ENCODE measurements at regions not wholly inside any gene's neighbourhood (a gene's known extent, or its start where the extent isn't known, plus 50 kb on each side); places are given as distances from the start of the nearest gene placed in this dataset.
"Not testable (repeated sequence)": the region's sequence is repeated elsewhere in the genome, so short reads cannot be mapped to it uniquely, and the experiment has no call there.

GRCh38 chr2:223474893-223475292 lies 127.3 kb downstream of the SCG2 start:
- DNase-seq, result no peak

GRCh38 chr2:223475901-223476300 lies 126.3 kb downstream of the SCG2 start:
- DNase-seq, result no peak

- DNase-seq, result no peak
Observed at GRCh38 chr2:223477318-223477717, 124.8 kb downstream of the SCG2 start.

GRCh38 chr2:223481486-223481885 lies 120.7 kb downstream of the SCG2 start:
- no peak for DNase-seq

GRCh38 chr2:223486751-223487150 lies 115.4 kb downstream of the SCG2 start:
- DNase-seq, result no peak

- DNase-seq, result no peak
Observed at GRCh38 chr2:223487214-223487846, 114.8 kb downstream of the SCG2 start.

GRCh38 chr2:223488814-223489213 lies 113.3 kb downstream of the SCG2 start:
- no peak for DNase-seq

GRCh38 chr2:223494496-223494895 lies 107.7 kb downstream of the SCG2 start:
- no peak for DNase-seq

- DNase-seq, result no peak
Observed at GRCh38 chr2:223494942-223495341, 107.2 kb downstream of the SCG2 start.

- not testable (repeated sequence) for DNase-seq
Observed at GRCh38 chr2:223496853-223497252, 105.3 kb downstream of the SCG2 start.

GRCh38 chr2:223500709-223501108 lies 101.5 kb downstream of the SCG2 start:
- DNase-seq, result no peak

- no peak for DNase-seq
Observed at GRCh38 chr2:223501641-223502040, 100.5 kb downstream of the SCG2 start.

- no peak for DNase-seq
Observed at GRCh38 chr2:223503746-223504145, 98.4 kb downstream of the SCG2 start.

GRCh38 chr2:223508372-223508771 lies 93.8 kb downstream of the SCG2 start:
- DNase-seq, result no peak

GRCh38 chr2:223510713-223511112 lies 91.4 kb downstream of the SCG2 start:
- no peak for DNase-seq

GRCh38 chr2:223511168-223511567 lies 91.0 kb downstream of the SCG2 start:
- DNase-seq, result no peak

- no peak for DNase-seq
Observed at GRCh38 chr2:223513771-223514455, 88.2 kb downstream of the SCG2 start.

- no peak for DNase-seq
Observed at GRCh38 chr2:223519471-223519870, 82.7 kb downstream of the SCG2 start.

GRCh38 chr2:223522796-223523195 lies 79.4 kb downstream of the SCG2 start:
- no peak for DNase-seq

- no peak for DNase-seq
Observed at GRCh38 chr2:223523551-223524001, 78.6 kb downstream of the SCG2 start.

- DNase-seq, result no peak
Observed at GRCh38 chr2:223524066-223524465, 78.1 kb downstream of the SCG2 start.

GRCh38 chr2:223526106-223526505 lies 76.1 kb downstream of the SCG2 start:
- DNase-seq, result no peak

GRCh38 chr2:223528036-223528435 lies 74.1 kb downstream of the SCG2 start:
- DNase-seq, result no peak

GRCh38 chr2:223529696-223530095 lies 72.5 kb downstream of the SCG2 start:
- DNase-seq, result no peak

- no peak for DNase-seq
Observed at GRCh38 chr2:223530811-223531210, 71.3 kb downstream of the SCG2 start.
